ENCODE measurements at regions not wholly inside any gene's neighbourhood (a gene's known extent, or its start where the extent isn't known, plus 50 kb on each side); places are given as distances from the start of the nearest gene placed in this dataset.

DNA sequence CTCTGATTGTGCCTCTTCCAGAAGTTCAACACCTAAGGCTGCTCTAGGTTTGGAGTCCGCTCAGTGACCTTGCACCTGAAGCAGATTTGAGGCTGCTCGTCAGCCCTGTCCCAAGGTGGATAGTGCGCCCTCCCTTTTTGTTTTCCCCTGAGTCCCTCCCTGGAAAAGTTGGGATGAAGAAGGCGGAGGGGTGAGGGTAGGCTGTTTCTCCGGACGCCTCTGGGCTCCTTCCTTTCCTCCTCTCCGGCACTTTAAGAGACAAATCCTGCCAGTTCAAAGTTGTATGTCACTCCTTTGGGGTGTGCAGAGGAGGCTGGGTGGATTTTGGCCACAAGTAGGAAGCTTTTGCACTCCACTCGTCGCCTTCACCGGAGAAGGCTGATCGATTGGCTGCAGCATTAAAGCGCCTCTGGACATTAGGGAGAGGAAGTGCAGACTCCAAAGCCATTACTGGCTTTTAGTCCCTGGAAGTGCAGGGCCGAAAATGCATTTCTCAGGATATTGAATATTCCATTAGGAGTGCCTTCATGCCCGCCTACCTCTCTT is 81.9 kb upstream of the PRKG1 start:
- Histone ChIP-seq H3K27me3 (ENCODE audit: control insufficient read depth in 3 of 3, insufficient read depth in 3 of 3, low read length in 3 of 3) (peaks cover 0 to 28% (median 3%) of the 10 kb centered on the region in 3 donors), H3K9me3 (ENCODE audit: control insufficient read depth in 2 of 2, insufficient read depth in 1 of 2, low read depth in 1 of 2, low read length in 1 of 2) (no peaks in the 10 kb centered on the region), H3K4me1 (ENCODE audit: control insufficient read depth in 3 of 3, insufficient read depth in 2 of 3, low read depth in 1 of 3, low read length in 2 of 3) (no peaks in the 10 kb centered on the region), H3K4me3 (ENCODE audit: low read depth in 1 of 3, low read length in 3 of 3) (peak overlapping the region; percentile 59 to 75 (median 70)), H3K36me3 (ENCODE audit: control insufficient read depth in 3 of 3, insufficient read depth in 2 of 3, low read depth in 1 of 3, low read length in 3 of 3) (no peaks in the 10 kb centered on the region), H3K27ac (ENCODE audit: low read depth in 1 of 3, low read length in 2 of 3) (peak overlapping the region in 1 of 3 donors; percentile 47)
- DNase-seq (peak in 1 of 2 donors; percentile 31), FAIRE-seq (no peak)
- WGBS, 3 donors: 7 to 18% (median 11%) methylated on average over 14 of the region's 14 CpGs

DNA sequence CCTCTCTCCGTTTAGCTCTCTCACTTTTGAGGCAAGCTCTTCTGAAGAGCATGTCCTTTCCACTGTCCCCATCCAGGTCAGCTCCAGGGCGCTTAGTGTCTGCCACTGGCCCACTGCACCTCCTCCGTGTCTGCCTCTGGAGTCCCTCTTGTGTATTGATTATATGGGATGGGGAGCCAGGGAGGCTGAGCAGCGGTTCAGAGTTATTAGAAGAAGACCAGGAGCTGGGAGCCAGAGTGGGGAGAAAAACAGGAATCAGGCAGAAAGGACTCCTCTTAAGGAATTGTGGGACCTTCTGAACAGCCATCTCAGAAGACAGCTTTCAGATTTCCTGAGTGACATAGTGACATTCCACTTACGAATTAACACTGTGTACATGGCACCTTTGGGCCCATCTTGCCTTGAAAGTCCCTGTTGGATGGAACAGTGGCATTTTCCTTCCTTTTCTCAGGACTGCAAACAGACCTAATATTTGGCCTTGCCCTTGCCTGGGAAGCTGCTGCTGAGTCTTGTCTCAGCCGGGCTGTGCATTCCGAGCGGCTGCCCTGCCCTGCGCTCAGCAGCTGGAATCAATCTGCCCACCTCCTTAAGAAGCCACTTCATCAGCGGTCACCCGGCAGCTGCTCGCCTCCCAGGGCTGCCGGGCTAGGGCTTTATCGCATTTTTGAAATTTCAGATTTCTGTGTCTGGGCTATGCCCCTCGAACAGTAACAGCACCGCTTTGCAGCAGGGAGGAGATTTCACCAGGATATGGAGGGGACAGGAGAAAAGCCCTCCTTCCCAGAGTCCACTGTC is 81.1 kb upstream of the PRKG1 start:
- DNase-seq: no peak
- H3K4me3 ChIP-seq (ENCODE audit: low read depth in 1 of 3, low read length in 3 of 3): peak overlapping the region in 1 of 3 donors; percentile 70
- peak overlapping the region in 2 of 3 donors; percentile 6 to 37 for H3K27ac ChIP-seq (ENCODE audit: low read depth in 1 of 3, low read length in 2 of 3)
- no peaks in the 10 kb centered on the region for H3K36me3 ChIP-seq (ENCODE audit: control insufficient read depth in 3 of 3, insufficient read depth in 2 of 3, low read depth in 1 of 3, low read length in 3 of 3)
- no peaks in the 10 kb centered on the region for H3K4me1 ChIP-seq (ENCODE audit: control insufficient read depth in 3 of 3, insufficient read depth in 2 of 3, low read depth in 1 of 3, low read length in 2 of 3)
- H3K9me3 ChIP-seq (ENCODE audit: control insufficient read depth in 2 of 2, insufficient read depth in 1 of 2, low read depth in 1 of 2, low read length in 1 of 2): no peaks in the 10 kb centered on the region
- FAIRE-seq: no peak
- H3K27me3 ChIP-seq (ENCODE audit: control insufficient read depth in 3 of 3, insufficient read depth in 3 of 3, low read length in 3 of 3): peaks cover 0 to 28% (median 3%) of the 10 kb centered on the region in 3 donors
- 61 to 83% (median 69%) methylated on average over 16 of the region's 16 CpGs for WGBS, 3 donors

DNA sequence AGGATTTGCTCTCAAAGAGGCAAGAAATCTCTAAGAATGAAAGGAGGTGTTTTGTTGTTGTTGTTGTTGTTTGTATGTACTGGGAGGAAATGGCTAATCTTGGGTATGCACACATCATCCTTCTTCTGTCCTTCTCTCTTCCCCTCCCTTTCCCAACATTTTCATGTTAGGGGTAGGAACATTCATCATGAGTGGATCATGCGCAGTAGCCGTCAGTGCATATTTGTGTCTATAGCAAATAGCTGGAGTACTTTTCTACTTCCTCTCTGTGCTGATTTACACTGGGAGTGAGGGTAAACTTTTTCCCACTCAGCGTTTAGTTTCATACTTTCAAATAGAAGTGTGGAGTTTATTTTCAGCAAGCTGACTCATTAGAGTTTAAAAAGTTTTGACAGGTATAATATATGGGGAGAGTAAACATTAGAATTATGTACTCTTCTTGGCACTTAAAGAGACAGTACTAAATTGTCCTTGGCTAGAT is 80.5 kb upstream of the PRKG1 start:
- H3K4me3 ChIP-seq (ENCODE audit: low read depth in 1 of 3, low read length in 3 of 3): peak overlapping the region in 1 of 3 donors; percentile 21
- FAIRE-seq (no peak), DNase-seq (peak in 1 of 2 donors; percentile 18)
- 23 to 53% (median 39%) methylated on average over 3 of the region's 3 CpGs for WGBS, 3 donors
- H3K27me3 ChIP-seq (ENCODE audit: control insufficient read depth in 3 of 3, insufficient read depth in 3 of 3, low read length in 3 of 3): peaks cover 0 to 28% (median 3%) of the 10 kb centered on the region in 3 donors
- H3K9me3 ChIP-seq (ENCODE audit: control insufficient read depth in 2 of 2, insufficient read depth in 1 of 2, low read depth in 1 of 2, low read length in 1 of 2): no peaks in the 10 kb centered on the region
- H3K4me1 ChIP-seq (ENCODE audit: control insufficient read depth in 3 of 3, insufficient read depth in 2 of 3, low read depth in 1 of 3, low read length in 2 of 3): no peaks in the 10 kb centered on the region
- H3K27ac ChIP-seq (ENCODE audit: low read depth in 1 of 3, low read length in 2 of 3): peak overlapping the region in 1 of 3 donors; percentile 6
- no peaks in the 10 kb centered on the region for H3K36me3 ChIP-seq (ENCODE audit: control insufficient read depth in 3 of 3, insufficient read depth in 2 of 3, low read depth in 1 of 3, low read length in 3 of 3)

DNA sequence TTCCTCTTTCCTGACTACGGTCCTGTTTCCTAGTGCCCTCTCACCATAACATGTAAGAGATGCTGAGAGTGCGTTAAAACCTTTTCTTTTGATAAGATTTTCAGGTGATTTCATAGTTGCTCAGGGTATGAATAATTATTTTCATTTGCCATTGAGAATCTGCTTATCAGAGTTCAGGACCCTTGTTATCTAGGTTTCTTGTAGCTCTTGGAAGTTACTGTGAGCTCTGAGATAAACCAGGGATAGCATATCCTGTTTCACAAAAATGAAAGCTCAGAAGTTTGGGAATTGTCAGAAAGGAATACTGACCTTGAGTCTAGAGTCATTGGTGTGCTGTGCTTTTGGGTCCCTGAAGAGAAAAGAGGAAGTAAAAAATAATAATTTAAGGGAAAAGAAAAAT is 76.8 kb upstream of the PRKG1 start:
- H3K27me3 ChIP-seq (ENCODE audit: control insufficient read depth in 3 of 3, insufficient read depth in 3 of 3, low read length in 3 of 3): peaks cover 0 to 10% (median 3%) of the 10 kb centered on the region in 3 donors
- FAIRE-seq (no peak), DNase-seq (no peak)
- H3K4me3 ChIP-seq (ENCODE audit: low read depth in 1 of 3, low read length in 3 of 3): no peak overlapping the region
- no peaks in the 10 kb centered on the region for H3K4me1 ChIP-seq (ENCODE audit: control insufficient read depth in 3 of 3, insufficient read depth in 2 of 3, low read depth in 1 of 3, low read length in 2 of 3)
- WGBS, 3 donors: 68 to 71% (median 70%) methylated on average over 2 of the region's 2 CpGs
- H3K36me3 ChIP-seq (ENCODE audit: control insufficient read depth in 3 of 3, insufficient read depth in 2 of 3, low read depth in 1 of 3, low read length in 3 of 3): no peaks in the 10 kb centered on the region
- no peaks in the 10 kb centered on the region for H3K9me3 ChIP-seq (ENCODE audit: control insufficient read depth in 2 of 2, insufficient read depth in 1 of 2, low read depth in 1 of 2, low read length in 1 of 2)
- no peak overlapping the region for H3K27ac ChIP-seq (ENCODE audit: low read depth in 1 of 3, low read length in 2 of 3)

DNA sequence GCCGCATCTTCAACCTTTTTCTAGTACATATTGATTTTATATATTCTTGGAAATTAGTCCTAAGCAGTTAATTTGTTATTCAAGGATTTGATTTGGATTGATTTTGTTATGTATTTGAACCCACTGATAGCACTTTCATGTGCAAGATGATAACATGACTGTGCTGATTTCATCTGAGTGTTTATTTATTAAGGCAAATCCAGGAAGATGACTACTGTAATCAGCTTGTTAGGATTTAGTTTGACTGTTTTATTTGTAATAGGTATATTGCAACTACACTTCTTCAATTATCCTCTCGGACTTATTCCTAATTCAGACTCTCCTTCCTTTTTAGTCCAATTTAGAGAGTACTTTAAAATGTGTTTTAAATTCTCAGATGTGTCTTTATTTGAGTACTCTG is 75.1 kb upstream of the PRKG1 start:
- Histone ChIP-seq H3K9me3 (ENCODE audit: control insufficient read depth in 2 of 2, insufficient read depth in 1 of 2, low read depth in 1 of 2, low read length in 1 of 2) (no peaks in the 10 kb centered on the region), H3K36me3 (ENCODE audit: control insufficient read depth in 3 of 3, insufficient read depth in 2 of 3, low read depth in 1 of 3, low read length in 3 of 3) (no peaks in the 10 kb centered on the region), H3K27ac (ENCODE audit: low read depth in 1 of 3, low read length in 2 of 3) (no peak overlapping the region), H3K4me3 (ENCODE audit: low read depth in 1 of 3, low read length in 3 of 3) (no peak overlapping the region), H3K27me3 (ENCODE audit: control insufficient read depth in 3 of 3, insufficient read depth in 3 of 3, low read length in 3 of 3) (no peaks in the 10 kb centered on the region), H3K4me1 (ENCODE audit: control insufficient read depth in 3 of 3, insufficient read depth in 2 of 3, low read depth in 1 of 3, low read length in 2 of 3) (no peaks in the 10 kb centered on the region)
- FAIRE-seq: no peak
- no peak for DNase-seq
- WGBS, 3 donors: 83 to 92% (median 88%) methylated on average over 2 of the region's 2 CpGs

DNA sequence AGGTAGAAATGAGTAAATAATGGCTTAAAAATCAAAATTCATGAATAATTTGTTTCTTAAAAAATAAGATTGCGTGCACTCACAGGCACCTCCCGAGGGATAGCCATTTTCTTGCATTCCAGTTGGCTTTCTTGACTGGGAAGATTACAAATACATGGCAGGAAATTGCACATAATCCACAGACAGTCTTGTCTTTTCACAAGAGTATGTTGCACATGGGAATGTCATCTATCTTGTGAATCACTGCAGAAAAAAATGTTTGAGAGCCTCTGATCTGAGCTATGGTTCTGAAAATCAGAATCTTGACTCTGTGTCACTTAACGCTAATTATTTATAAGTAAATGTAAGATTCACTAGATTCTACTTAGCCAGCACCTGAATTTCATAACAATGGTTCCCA is 74.1 kb upstream of the PRKG1 start:
- H3K36me3 ChIP-seq (ENCODE audit: control insufficient read depth in 3 of 3, insufficient read depth in 2 of 3, low read depth in 1 of 3, low read length in 3 of 3): no peaks in the 10 kb centered on the region
- no peaks in the 10 kb centered on the region for H3K9me3 ChIP-seq (ENCODE audit: control insufficient read depth in 2 of 2, insufficient read depth in 1 of 2, low read depth in 1 of 2, low read length in 1 of 2)
- 84 to 91% (median 85%) methylated on average over 3 of the region's 3 CpGs for WGBS, 3 donors
- H3K4me1 ChIP-seq (ENCODE audit: control insufficient read depth in 3 of 3, insufficient read depth in 2 of 3, low read depth in 1 of 3, low read length in 2 of 3): no peaks in the 10 kb centered on the region
- no peak overlapping the region for H3K4me3 ChIP-seq (ENCODE audit: low read depth in 1 of 3, low read length in 3 of 3)
- no peak overlapping the region for H3K27ac ChIP-seq (ENCODE audit: low read depth in 1 of 3, low read length in 2 of 3)
- H3K27me3 ChIP-seq (ENCODE audit: control insufficient read depth in 3 of 3, insufficient read depth in 3 of 3, low read length in 3 of 3): no peaks in the 10 kb centered on the region
- FAIRE-seq (no peak), DNase-seq (no peak)

DNA sequence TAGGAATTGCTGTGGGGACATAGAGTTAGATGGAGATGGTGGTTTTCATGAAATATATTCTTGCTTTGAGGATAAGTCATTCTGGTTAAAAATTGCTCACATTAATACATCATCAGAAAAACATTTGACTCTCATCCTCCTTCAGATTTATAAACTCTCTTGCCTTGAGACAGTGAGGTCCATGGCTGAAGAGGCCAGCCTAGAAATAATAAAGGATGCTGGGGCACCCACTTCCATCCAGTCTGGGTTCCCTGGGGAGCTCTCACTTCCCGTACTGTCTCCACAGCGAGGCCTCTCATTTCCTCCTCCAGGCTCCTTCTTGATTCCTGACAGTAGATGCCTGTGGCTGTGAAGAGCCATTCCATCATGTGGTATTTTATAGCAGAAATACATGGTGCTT is 73.3 kb upstream of the PRKG1 start:
- Histone ChIP-seq H3K27me3 (ENCODE audit: control insufficient read depth in 3 of 3, insufficient read depth in 3 of 3, low read length in 3 of 3) (no peaks in the 10 kb centered on the region), H3K4me3 (ENCODE audit: low read depth in 1 of 3, low read length in 3 of 3) (no peak overlapping the region), H3K36me3 (ENCODE audit: control insufficient read depth in 3 of 3, insufficient read depth in 2 of 3, low read depth in 1 of 3, low read length in 3 of 3) (no peaks in the 10 kb centered on the region), H3K9me3 (ENCODE audit: control insufficient read depth in 2 of 2, insufficient read depth in 1 of 2, low read depth in 1 of 2, low read length in 1 of 2) (no peaks in the 10 kb centered on the region), H3K27ac (ENCODE audit: low read depth in 1 of 3, low read length in 2 of 3) (no peak overlapping the region), H3K4me1 (ENCODE audit: control insufficient read depth in 3 of 3, insufficient read depth in 2 of 3, low read depth in 1 of 3, low read length in 2 of 3) (no peaks in the 10 kb centered on the region)
- WGBS, 3 donors: 82 to 98% (median 94%) methylated on average over 2 of the region's 2 CpGs
- FAIRE-seq (no peak), DNase-seq (no peak)

DNA sequence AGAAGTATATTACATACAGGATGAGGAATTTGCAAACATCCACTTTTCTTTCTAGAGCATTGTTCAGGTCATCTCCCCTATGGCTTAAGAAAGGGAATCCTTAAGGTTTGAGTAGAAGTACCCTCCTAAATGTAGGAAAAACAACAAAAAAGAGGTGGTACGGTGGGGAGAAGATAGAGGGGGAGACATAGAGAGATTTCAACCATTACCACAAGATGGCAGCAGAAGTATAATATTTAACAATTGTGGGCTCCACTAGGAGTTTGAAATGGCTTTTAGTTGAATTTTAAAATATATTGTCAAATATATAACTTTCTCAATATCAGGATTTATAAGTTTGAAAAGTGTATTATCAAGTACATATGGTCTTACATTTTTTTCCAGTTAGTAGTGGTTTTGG is 72.7 kb upstream of the PRKG1 start:
- FAIRE-seq: no peak

More for the DNA sequence above, 72.7 kb upstream of the PRKG1 start:
- Histone ChIP-seq H3K36me3 (ENCODE audit: control insufficient read depth in 3 of 3, insufficient read depth in 2 of 3, low read depth in 1 of 3, low read length in 3 of 3) (no peaks in the 10 kb centered on the region), H3K4me1 (ENCODE audit: control insufficient read depth in 3 of 3, insufficient read depth in 2 of 3, low read depth in 1 of 3, low read length in 2 of 3) (no peaks in the 10 kb centered on the region), H3K27ac (ENCODE audit: low read depth in 1 of 3, low read length in 2 of 3) (no peak overlapping the region), H3K4me3 (ENCODE audit: low read depth in 1 of 3, low read length in 3 of 3) (no peak overlapping the region), H3K27me3 (ENCODE audit: control insufficient read depth in 3 of 3, insufficient read depth in 3 of 3, low read length in 3 of 3) (no peaks in the 10 kb centered on the region), H3K9me3 (ENCODE audit: control insufficient read depth in 2 of 2, insufficient read depth in 1 of 2, low read depth in 1 of 2, low read length in 1 of 2) (no peaks in the 10 kb centered on the region)
- 7 to 11% (median 9%) methylated on average over 1 of the region's 1 CpG for WGBS, 3 donors
- peak; percentile 22 to 33 for DNase-seq
